SW 1271 (cell line): ENCODE measurements at regions not wholly inside any gene's neighbourhood (a gene's known extent, or its start where the extent isn't known, plus 50 kb on each side); places are given as distances from the start of the nearest gene placed in this dataset.
"Not testable (repeated sequence)": the region's sequence is repeated elsewhere in the genome, so short reads cannot be mapped to it uniquely, and the experiment has no call there.

ENCODE experiments used
- DNase-seq, 2 experiments: peaks; one replicate each; lab custom pipeline; 2025; lab: John Stamatoyannopoulos, UW

- DNase-seq = no peak
These were observed 601.0 kb downstream of the TMA16 start for GRCh38 chr4:164095313-164096110.

- no peak for DNase-seq
These were observed 602.5 kb downstream of the TMA16 start for GRCh38 chr4:164096766-164097518.

GRCh38 chr4:164100741-164101365, 606.4 kb downstream of the TMA16 start:
- not testable (repeated sequence) for DNase-seq

- no peak for DNase-seq
These were observed 614.5 kb downstream of the TMA16 start for GRCh38 chr4:164108971-164109370.

DNA sequence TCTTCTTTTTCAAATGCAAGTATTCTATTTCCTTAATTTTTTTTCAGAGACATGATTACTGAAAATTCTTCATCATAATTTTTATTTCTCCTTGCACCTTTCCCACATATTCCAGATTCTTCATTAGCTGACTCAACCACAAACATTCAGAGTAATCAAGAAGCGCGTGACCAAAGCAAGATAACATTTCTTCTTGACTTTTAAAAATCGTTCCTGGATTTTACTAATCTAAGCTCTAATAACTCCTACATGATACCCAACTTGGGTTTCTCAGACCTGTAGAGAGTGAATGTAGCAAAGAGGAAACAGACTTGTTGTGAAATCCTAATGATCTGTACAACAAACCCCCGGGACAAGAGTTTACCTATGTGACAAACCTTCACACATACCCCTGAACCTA, 615.0 kb downstream of the TMA16 start:
- DNase-seq = no peak

GRCh38 chr4:164115236-164115635, 620.7 kb downstream of the TMA16 start:
- no peak for DNase-seq

GRCh38 chr4:164116286-164116685, 621.8 kb downstream of the TMA16 start:
- no peak for DNase-seq

GRCh38 chr4:164134388-164134787, 619.5 kb upstream of the SMIM31 start:
- no peak for DNase-seq

GRCh38 chr4:164136180-164136616, 617.7 kb upstream of the SMIM31 start:
- no peak for DNase-seq

DNA sequence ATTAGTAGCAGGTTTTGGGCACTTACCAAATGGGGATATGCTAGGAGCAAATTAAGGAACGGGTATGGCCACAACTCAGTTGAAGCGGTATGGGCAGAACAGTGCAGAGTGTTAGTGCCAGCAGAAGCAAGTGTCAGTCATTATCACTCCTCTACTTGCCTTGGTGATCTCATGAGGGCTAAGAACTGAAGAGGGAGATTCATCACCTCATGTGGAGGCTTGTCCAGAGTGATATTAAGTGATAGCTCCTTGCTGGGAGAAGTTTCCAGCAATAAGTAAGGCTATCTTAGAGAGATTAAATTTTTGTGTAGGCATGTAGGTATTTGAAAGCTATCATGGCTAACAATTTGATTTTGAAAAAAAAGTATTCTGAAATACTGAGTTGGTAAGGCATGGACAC, 615.4 kb upstream of the SMIM31 start:
- no peak for DNase-seq

- no peak for DNase-seq
These were observed 614.6 kb upstream of the SMIM31 start for GRCh38 chr4:164139291-164139690.

- DNase-seq = not testable (repeated sequence)
These were observed 612.1 kb upstream of the SMIM31 start for GRCh38 chr4:164141755-164142375.

DNA sequence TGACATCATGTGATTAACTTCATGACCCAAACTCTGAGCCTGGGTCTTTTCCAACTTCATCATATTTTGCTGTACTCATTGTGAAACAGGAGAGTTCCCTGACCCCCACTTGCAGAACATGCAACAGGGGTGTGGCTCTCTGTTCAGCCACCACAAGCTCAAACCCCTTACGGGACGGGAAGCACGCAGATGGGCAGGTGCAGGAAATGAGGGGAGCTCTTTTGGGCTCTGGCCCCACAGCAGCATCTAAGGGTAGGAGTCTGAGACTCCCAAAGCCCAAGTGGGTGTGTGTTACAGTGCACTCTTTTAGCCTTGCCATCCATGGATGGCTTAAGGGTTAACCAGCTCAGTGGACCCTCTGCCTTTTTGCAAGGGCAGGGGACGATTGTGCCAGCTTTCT, 599.5 kb upstream of the SMIM31 start:
- no peak for DNase-seq

GRCh38 chr4:164169591-164169990, 584.3 kb upstream of the SMIM31 start:
- peak in 1 of 2 experiments; percentile 40 for DNase-seq

- DNase-seq = no peak
These were observed 576.8 kb upstream of the SMIM31 start for GRCh38 chr4:164177153-164177552.

GRCh38 chr4:164177753-164178152, 576.2 kb upstream of the SMIM31 start:
- no peak for DNase-seq

DNA sequence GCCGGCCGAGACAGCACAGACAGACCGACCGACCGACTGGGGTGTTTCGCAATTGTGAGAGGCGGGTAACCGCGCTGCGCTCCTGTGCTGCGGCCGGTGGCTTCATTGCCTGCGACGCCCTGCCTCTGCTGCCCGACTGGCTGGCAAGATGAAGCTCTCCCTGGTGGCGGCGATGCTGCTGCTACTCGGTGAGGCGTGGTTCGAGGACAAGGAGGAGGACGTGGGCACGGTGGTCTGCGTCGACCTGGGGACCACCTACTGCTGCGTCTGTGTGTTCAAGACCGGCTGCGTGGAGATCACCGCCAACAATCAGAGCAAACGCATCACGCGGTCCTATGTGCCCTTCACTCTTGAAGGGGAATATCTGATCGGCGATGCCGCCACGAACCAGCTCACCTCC, 565.7 kb upstream of the SMIM31 start:
- no peak for DNase-seq

DNA sequence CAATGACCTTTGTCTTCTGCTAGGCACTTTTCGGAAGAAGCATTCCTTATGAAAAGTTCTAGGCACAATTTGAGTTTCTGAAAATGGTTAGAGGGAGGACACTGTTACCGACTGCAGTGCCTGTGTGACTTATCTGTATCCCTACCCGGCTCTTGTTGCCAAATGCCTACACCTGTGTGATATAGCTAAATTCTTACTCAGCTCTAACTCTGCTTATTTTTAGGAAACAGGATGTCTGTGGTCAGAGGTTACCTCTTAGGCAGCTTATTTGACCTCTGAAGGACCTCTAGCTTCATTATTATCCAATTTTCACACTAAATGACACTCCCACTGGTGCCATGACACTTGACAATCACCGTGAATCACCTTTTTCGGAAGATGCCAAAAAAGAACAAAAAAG, 561.1 kb upstream of the SMIM31 start:
- no peak for DNase-seq

DNA sequence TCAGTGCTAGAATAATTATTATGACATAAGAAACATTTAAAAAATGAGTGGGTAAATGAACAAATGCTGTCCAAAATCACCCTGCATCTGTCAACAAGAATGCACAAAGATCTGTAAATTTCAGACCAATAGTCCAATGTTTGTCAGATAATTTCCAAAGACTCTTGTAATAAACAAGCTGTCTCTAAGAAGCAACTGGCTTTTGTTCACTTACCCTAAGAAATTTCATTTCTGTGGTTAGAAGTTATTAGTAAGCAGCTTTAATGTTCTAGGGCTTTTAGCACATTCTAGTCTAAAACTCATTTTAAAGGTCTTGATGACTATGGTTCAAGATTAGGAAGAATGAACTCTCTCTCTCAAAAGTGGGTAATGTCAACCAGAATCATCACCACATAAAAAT, 560.3 kb upstream of the SMIM31 start:
- no peak for DNase-seq

- no peak for DNase-seq
These were observed 556.4 kb upstream of the SMIM31 start for GRCh38 chr4:164197556-164197955.

DNA sequence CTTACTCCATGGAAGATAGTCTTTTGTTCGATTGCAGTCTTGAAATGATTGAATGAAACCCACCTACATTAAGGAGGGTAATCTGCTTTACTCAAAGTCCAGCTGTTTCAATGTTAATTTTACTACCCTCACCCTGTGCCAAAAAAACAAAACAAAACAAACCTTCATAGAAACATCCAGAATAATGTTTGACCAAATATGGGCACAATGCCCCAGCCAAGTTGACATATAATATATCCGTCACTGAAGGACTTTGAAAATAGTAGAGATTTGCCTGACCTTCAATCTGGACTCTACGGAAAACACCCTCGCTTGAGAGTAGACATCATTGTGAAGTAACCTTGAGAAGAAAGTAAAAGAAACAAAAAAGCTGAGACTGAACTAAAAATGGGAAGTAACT, 550.5 kb upstream of the SMIM31 start:
- no peak for DNase-seq

DNA sequence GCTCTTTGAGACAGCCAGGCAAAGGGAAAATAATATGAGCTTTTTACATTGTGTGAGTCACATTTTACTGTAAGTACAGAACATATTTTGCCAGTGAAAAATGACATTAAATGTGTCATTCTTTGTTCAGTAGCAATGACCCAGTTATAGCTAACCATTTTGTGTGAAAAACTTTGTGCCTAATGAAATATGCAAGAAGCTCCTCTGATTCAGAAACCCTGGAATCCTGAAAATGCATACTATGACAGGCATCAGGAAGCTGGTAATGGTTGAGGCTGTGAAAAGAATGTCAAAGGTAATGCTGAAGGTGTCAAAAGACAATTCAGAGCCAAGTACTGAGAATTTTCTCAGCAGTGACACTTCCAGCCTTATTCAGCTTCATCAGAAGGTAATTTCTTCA, 549.5 kb upstream of the SMIM31 start:
- peak; percentile 55 to 80 for DNase-seq
